Panc1 (cell line): ENCODE measurements at regions not wholly inside any gene's neighbourhood (a gene's known extent, or its start where the extent isn't known, plus 50 kb on each side); places are given as distances from the start of the nearest gene placed in this dataset.

Experiments
- ATAC-seq: fragments of 200-7000 bp; cut with Tn5 transposase; 2 replicates; pipeline ENCODE4 v1.9.1; 2020; ENCODE audit warnings: mild to moderate bottlenecking, moderate library complexity
- BruUV-seq: library from RNA; stranded (reverse); fragments of 400-500 nt; replicated peaks from 2 replicates; lab custom pipeline; 2021; lab: Mats Ljungman, UMichigan
- CTCF ChIA-PET: fragments of 300-600 bp; sonication (Branson Sonifier 250); formaldehyde crosslinking; loops from one replicate; lab custom pipeline; 2022; ENCODE audit warnings: antibody characterized with exemption; lab: Charles Lee
- POLR2A ChIA-PET: fragments of 300-600 bp; sonication (Branson Sonifier 250); formaldehyde crosslinking; loops from one replicate; lab custom pipeline; 2022; ENCODE audit warnings: antibody characterized with exemption; lab: Charles Lee
- DNase-seq: peaks from one replicate; pipeline ENCODE4 v3.0.0-alpha.2; 2010; ENCODE audit warnings: low read depth, low spot score
- H3K27ac ChIP-seq: 2 replicates; pipeline ENCODE4 v1.5.1; 2011; ENCODE audit warnings: mild to moderate bottlenecking, low read length, inconsistent platforms
- H3K27me3 ChIP-seq: fragments of 200-500 bp; sonication (Bioruptor generic); 2 replicates; pipeline ENCODE4 v1.6.0; 2014; ENCODE audit warnings: low read length, inconsistent platforms; ENCODE audit not compliant: control insufficient read depth, insufficient read depth
- H3K36me3 ChIP-seq: fragments of 200-500 bp; sonication (Bioruptor generic); 2 replicates; pipeline ENCODE4 v1.5.1; 2014; ENCODE audit warnings: inconsistent platforms, mild to moderate bottlenecking, low read length, moderate library complexity; ENCODE audit not compliant: control insufficient read depth, insufficient read depth
- H3K4me1 ChIP-seq: 2 replicates; pipeline ENCODE4 v1.5.1; 2011; ENCODE audit warnings: inconsistent platforms, mild to moderate bottlenecking, low read length, moderate library complexity; ENCODE audit not compliant: control insufficient read depth, insufficient read depth
- H3K4me3 ChIP-seq, 2 experiments: 2 replicates each; pipeline ENCODE4 v1.5.1; 2011 to 2012; ENCODE audit warnings: low read depth in 2 of 2, low read length in 2 of 2, mild to moderate bottlenecking in 2 of 2, inconsistent platforms in 1 of 2, moderate library complexity in 1 of 2
- H3K9me3 ChIP-seq: fragments of 200-500 bp; sonication (Bioruptor generic); 2 replicates; pipeline ENCODE4 v1.5.1; 2014; ENCODE audit warnings: low read depth, mild to moderate bottlenecking, inconsistent platforms, low read length, moderate library complexity; ENCODE audit not compliant: control insufficient read depth, insufficient read depth
- CTCF ChIP-seq: fragments of 450-650 bp; IDR thresholded peaks from 2 replicates; pipeline ENCODE4 v1.5.1; 2017; ENCODE audit warnings: mild to moderate bottlenecking
- POLR2AphosphoS5 ChIP-seq: IDR thresholded peaks from 2 replicates; pipeline ENCODE4 v1.6.1; 2012; ENCODE audit warnings: mild to moderate bottlenecking, low read depth, low read length, moderate library complexity
- REST ChIP-seq, 2 experiments: IDR thresholded peaks; 2 replicates each; pipeline ENCODE4 v1.6.1; 2011 to 2012; ENCODE audit warnings: low read depth in 2 of 2, control low read depth in 1 of 2, low read length in 1 of 2, mild to moderate bottlenecking in 1 of 2, moderate library complexity in 1 of 2; ENCODE audit not compliant: insufficient read depth in 1 of 2
- SIN3A ChIP-seq: IDR thresholded peaks from 2 replicates; pipeline ENCODE4 v1.6.1; 2012; ENCODE audit warnings: low read depth, mild to moderate bottlenecking, low read length, moderate library complexity, borderline replicate concordance; ENCODE audit not compliant: insufficient read depth
- TCF7L2 ChIP-seq: IDR thresholded peaks from 2 replicates; pipeline ENCODE4 v1.6.1; 2011; ENCODE audit warnings: mild to moderate bottlenecking, low read depth, low read length, inconsistent platforms
- in situ Hi-C: cut with HindIII; loops from 2 replicates; pipeline ENCODE4 v1.10.0; 2016; ENCODE audit warnings: low sequenced_read_pairs, low pct_unique_long_range_greater_than_20kb
- intact Hi-C: fragments of 100-400 bp; cut with micrococcal nuclease; formaldehyde crosslinking; loops from one replicate; pipeline ENCODE4 v1.10.0; 2022; ENCODE audit not compliant: unreplicated experiment

- no peaks in the 10 kb centered on the region for H3K36me3 ChIP-seq
- no TSS peak for BruUV-seq
- DNase-seq (no peak), ATAC-seq (no peak)
- H3K4me1 ChIP-seq: no peaks in the 10 kb centered on the region
- H3K27me3 ChIP-seq: no peaks in the 10 kb centered on the region
- H3K27ac ChIP-seq: no peak overlapping the region
- H3K9me3 ChIP-seq: no peaks in the 10 kb centered on the region; the same call in 1 of the 2 replicates
- intact Hi-C loops (no loop called here), in situ Hi-C loops (no loop called here)
- CTCF ChIA-PET: no interaction called here
- no peak overlapping the region for H3K4me3 ChIP-seq
- POLR2A ChIA-PET: no interaction called here
- TF ChIP-seq TCF7L2: no peak
- no peak for TF ChIP-seq POLR2AphosphoS5
- no peak for TF ChIP-seq SIN3A
- TF ChIP-seq CTCF: no peak
- no peak for TF ChIP-seq REST (IDR thresholded peaks at IDR 0.05; ENCODE audit: insufficient read depth in 1 of 2, low read depth in 2 of 2, low read length in 1 of 2)
Measured at GRCh38 chr6:91221072-91221720, 634.3 kb upstream of the MAP3K7 start.

- TF ChIP-seq REST (IDR thresholded peaks at IDR 0.05; ENCODE audit: insufficient read depth in 1 of 2, low read depth in 2 of 2, low read length in 1 of 2) (no peak), TCF7L2 (no peak), SIN3A (no peak), CTCF (no peak), POLR2AphosphoS5 (no peak)
- ChIA-PET POLR2A (no interaction called here), CTCF (no interaction called here)
- in situ Hi-C loops (no loop called here), intact Hi-C loops (no loop called here)
- no peaks in the 10 kb centered on the region; the same call in none of the 2 replicates for H3K9me3 ChIP-seq
- no peak overlapping the region for H3K27ac ChIP-seq
- no peak for DNase-seq
- no peaks in the 10 kb centered on the region for H3K4me1 ChIP-seq
- H3K36me3 ChIP-seq: no peaks in the 10 kb centered on the region
- H3K4me3 ChIP-seq: no peak overlapping the region
- no peaks in the 10 kb centered on the region for H3K27me3 ChIP-seq
- BruUV-seq: no TSS peak
- ATAC-seq: no peak
Measured at GRCh38 chr6:91213229-91213901, 626.5 kb upstream of the MAP3K7 start.
